Dedifferentiated amniotic fluid mesenchymal stem cell (primary cell): ENCODE measurements at regions not wholly inside any gene's neighbourhood (a gene's known extent, or its start where the extent isn't known, plus 50 kb on each side); places are given as distances from the start of the nearest gene placed in this dataset.
A peak's percentile ranks its signal among the peaks of the same experiment; 100 is the strongest.

ENCODE experiments used
- DNase-seq: peaks from one replicate; pipeline ENCODE4 v3.0.0-alpha.2; 2016; ENCODE audit errors: extremely low spot score

DNA sequence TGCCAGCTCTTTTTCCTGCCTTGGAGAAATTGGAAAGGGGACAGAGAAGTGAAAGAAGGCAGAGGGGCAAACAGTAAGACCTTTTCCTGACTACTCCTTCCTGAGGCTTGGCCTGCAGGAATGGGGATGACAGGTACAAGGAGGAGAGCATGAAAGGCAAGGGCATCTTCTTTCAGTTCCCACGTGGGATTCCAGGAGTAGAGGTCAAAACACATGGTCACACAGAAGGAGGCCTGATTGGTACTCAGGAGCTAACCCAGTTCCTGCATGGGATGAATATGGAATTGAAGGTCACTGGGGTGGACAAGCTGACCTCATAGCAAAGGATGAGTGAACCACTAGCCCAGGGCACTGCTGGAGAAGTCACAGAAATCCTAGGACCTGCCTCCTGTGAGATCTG, 112.5 kb upstream of the ZNF366 start:
- no peak for DNase-seq

DNA sequence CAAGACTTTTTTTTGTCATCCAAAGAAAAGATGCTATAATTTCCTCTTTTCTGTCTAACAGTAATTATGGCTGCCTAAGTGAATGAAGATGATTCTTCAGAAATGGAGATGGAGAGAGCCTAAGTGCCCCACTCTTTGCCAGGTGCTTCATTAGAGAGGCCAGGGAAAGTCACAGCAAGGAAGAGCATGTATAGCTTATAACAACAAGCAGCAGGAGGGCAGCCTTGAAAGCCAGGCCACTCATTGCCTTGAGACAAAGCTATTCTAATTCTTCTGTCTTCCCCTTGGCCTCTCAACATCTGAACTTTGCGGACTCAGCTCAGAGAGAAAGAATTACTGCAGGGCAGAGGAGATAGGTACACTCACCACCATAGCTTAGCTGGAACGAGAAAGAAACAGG, 112.0 kb upstream of the ZNF366 start:
- DNase-seq: no peak

DNA sequence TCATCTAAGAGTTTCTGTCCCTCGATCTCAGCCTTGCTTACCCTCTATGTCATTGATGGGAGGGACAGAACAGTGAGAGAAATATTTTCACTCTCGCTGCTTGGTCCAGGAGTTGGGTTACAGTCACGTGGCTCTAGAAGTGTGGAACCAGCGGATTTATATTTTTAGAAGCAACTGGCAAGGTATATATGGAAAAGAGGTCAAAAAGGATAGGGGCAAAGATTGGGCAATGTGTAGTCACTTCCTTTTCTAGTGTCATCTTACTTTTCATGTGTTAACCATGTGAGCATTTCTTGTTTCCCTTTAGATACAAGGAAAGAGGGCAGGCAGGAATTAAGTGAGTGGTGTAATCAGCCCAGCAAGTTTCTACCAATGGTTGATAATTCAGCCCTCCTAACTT, 111.5 kb upstream of the ZNF366 start:
- DNase-seq: no peak

DNA sequence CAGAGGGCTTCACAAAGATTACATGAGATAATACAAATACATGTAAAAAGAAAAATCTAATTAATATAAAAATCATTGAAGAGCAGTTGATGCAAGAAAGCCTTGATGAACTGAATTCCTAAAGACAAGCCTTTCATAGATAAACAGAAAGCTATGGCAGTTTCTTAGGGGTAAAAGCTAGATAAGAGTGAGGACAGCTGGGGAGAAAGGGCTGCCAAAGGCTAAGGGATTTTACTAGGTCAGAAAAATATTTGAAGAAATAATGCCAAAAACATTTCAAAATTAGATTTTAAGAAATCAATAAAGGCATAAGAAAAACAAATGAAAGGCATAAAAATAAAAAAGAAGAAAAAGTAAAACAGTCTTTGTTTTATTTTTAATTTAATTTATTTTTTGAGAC, 107.9 kb upstream of the ZNF366 start:
- no peak for DNase-seq

DNA sequence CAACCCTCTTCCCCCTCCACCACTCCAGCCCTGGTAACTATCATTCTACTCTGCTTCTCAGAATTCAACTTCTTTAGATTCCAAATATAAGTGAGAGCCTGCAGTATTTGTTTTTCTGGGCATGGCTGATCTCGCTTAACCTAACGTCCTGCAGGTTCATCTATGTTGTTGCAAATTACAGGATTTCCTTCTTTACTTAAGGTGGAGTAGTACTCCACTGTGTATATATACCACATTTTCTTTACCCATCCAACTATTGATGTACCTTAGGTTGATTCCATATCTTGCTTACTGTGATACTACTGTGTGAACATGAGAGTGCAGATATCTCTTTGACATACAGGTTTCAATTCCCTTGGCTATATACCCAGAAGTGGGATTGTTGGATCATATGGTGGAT, 106.3 kb upstream of the ZNF366 start:
- no peak for DNase-seq

DNA sequence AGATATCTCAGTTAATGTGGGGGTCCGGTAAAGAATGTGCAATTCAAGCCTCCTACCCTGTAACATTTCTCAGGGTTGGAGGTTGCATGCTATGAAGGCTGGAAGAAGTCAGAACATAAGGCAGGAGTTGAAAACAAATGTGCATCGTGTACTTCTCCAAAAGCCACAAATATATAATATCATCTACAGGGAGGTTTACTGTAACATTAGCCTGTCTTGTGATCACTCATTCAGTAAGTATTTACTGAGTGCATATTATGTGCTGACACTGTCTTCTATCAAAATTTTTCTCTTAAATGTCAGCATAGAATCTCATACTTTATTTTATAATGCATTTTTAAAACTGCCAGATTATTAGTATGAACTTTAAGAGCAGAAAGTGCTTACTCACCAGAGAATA, 105.6 kb upstream of the ZNF366 start:
- no peak for DNase-seq

DNA sequence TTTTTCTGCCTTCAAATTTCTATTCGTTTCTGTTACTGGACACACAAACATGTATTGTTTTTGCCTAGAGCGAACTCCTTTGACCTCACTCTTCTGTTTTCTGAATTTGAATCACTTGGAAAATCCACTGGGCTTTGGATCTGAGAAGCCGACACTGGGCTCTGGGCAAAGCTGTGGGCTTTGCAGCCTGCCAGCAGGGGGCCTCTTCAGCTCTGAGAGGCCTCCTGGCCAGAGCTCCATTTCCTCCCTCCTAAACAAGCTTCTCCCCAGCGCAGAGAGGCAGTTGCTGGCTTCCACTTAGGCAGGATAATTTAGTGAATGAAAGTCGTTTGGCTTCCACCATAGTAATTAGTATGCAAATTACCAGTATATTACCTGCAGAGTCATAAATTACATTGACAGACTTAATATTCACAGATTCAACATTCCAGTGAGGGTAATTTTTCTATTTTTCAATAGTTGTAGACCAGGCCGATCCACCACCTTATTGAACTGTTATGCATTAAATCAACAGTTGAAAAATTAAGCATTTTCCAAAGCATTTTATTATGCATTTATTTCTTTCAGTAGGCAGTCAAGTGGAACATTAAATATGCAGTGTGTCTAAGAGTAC, 104.0 kb upstream of the ZNF366 start:
- DNase-seq: peak; percentile 71

DNA sequence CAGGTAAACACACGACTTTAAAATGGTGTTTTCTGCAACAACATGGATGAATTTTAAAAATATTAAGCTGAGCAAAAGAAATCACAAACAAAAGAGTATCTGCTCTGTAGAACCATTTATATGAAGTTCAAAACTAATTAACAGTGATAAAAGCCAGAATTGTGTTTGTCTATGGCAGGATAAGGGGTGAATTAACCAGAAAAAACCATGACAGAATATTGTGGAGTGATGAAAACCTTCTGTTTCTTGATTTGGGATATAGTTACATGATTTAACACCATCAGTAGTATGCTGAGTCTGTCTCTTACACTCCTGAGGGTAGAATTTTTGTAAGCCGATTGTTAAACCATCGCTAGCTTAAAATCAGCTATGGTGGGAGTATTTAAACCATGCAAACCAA, 101.7 kb upstream of the ZNF366 start:
- DNase-seq: no peak

DNA sequence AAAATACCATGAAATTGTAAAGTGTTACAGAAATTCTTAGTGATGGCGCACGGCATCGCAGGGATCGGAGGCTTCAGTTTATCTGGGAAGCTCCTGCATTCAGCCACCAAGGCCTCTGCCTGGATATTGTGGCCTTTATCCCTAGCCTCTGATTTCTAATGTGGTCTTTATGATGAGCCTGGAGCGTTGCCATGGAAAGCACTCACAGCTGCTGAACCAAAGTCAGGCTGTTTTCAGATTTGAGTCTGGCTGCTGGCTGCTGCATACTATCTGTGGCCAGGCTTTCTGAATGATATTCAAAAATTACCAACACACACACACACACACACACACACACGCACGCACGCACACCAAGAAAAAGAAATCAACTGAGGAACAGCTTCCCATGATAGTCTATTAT, 101.1 kb upstream of the ZNF366 start:
- no peak for DNase-seq

DNA sequence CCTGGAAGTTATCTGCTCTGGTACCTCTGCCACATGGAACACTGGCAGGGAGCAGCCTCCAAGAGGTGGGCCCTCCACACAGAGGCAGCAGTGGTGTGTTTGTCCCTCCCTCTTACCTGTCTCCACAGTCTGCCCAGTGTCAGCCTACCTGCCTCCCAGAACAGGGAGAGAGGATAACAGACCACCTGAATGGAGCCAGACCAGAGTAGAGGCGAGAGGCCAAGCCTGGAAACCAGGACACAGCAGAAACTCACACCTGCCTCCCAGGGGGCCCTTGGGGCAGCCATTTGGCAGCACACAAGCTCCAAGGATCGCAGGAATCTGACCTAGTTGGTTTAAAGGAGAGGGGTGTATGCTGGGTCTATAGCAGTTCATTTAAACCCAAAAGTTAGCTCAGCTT, 100.2 kb upstream of the ZNF366 start:
- DNase-seq: no peak

DNA sequence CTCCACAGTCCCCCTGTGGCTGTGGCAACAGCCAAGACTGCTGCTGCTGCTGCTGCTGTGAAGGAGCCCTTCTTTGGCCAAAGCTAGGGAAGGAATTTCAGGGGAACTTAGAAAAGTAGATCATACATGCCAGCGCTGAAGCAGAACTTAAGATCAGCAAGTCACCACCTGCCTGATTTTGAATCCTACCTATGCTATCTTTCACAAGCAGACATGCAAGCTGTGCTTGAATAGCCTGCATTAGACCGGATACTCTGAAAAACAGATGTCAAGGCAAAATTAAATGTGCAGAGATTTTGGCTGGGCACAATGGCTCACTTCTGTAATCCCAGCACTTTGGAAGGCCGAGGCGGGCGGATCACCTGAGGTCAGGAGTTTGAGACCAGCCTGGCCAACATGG, 99.3 kb upstream of the ZNF366 start:
- DNase-seq: no peak

DNA sequence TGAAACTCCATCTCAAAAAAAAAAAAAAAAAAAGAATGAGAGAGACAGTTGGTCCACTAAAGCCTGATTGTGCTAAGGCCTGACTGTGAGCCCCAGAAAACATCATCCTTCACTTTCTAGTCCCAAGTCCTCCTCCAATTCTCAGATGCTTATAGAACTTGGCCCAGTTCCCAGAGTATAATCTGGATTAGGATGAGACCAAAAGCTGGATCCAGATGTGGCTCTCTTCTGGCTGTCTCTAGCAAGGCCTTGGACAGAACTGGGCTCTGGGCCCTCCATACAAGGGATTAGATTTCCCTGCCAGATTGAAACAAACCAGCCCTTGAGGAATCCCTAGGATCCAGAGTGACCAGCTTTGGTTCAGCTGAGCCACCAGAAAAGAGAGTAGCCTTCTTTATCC, 98.4 kb upstream of the ZNF366 start:
- DNase-seq: no peak

DNA sequence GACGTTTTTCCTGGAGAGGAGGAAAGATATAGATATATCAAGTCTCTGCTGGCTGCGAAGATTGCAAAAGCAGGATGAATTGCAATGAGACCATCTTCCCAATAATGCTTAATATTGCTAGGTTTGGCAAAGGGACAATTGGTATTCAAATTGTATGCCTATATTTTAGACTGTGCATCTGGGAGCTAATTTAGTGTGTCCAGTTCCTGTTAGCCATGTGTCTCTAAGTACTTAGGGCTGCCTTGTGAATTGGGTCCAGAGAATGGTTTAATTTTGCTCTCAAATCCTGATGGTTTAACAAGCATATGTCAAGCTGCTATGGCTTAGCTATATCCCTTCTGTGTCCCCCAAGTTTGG, 97.6 kb upstream of the ZNF366 start:
- no peak for DNase-seq

DNA sequence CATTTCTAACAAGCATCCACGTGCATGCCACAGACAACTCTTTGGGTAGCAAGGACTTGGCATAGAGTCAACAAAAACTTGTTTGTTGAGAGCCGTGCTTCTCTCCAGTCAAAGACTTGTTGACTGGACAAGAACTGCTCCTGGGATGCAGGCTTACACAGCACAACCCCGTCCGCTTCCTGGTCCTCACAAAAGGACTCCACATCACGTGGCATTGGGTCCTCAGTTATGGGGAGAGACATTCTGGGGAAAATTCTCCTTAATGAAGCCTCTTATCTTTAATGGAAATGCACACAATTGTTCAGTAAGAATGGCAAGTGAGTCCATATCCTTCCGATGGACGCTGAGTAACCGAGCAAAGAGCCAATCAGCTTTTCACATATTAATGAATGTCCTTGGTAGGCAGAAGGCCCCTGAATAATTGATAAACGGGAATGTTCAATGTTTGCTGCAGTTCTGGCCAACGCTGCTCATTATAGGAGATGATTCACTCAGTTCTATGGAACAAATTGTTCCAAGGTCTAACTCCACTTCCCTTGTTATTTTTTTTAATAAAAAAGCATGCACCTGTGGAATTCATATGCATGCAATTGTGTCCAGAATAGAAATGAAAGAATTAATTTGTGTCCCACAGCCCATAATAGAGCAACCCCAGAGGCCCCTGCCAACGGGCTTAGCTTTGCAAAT, 97.0 kb upstream of the ZNF366 start:
- no peak for DNase-seq

DNA sequence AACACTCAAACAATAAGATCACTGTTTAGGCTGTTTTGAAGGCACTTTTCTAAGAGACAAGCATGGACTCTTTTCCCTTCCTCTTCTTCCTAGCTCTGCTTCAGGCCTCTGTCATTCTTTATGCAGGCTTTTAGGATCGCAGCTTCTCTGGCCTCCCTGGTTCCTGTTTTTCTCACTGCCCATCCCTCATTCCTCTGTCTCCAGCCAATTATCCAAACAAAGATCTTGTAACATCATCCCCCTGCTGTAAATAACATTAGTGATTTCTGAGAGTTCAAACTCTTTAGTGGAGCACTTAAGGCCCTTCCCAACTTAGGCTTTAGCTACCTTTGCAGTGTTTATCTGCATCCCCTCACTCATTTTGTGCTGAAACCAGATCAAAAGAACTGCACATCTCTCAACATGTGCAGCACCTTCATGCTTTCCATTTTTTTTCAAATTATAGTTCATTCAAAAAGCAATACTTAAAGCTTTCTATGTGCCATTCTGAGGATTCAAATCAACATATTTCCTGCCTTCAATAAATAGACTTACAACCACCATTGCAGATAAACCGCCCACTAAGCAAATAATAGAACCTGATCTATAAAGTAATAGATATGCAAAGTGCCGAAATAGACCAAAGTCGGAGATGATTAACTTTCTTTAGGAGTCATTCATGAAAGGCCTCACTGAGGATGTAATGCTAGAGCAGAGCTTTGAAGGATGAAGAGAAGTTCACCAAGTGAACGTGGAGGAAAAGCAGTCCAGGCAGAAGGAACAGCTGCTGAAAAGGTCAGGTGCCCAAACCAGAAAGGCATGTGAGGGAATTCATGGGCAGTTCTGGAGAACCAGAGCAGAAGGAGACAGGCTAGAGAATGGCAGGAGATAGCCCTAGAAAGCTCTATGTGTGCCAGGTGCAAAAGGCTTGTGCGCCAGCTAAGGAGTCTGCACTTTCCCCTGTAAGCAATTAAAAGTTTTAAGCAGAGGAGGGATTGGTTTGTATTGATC, 95.8 kb upstream of the ZNF366 start:
- no peak for DNase-seq

DNA sequence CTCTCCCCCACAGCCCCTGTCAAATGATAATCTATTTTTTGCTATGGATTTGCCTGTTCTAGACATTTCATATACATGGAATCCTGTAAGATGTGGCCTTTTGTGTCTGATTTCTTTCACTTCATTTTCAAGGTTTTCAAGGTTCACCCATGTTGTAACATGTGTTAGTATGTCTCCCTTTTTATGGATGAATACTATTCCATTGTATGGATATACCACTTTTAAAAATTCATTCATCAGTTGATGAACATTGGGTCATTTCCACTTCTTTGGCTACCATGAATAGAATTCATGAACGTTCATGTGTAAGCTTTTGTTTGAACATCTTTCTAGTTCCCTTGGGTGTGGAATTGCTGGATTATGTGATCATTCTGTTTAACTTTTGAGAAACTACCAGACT, 94.7 kb upstream of the ZNF366 start:
- DNase-seq: no peak

DNA sequence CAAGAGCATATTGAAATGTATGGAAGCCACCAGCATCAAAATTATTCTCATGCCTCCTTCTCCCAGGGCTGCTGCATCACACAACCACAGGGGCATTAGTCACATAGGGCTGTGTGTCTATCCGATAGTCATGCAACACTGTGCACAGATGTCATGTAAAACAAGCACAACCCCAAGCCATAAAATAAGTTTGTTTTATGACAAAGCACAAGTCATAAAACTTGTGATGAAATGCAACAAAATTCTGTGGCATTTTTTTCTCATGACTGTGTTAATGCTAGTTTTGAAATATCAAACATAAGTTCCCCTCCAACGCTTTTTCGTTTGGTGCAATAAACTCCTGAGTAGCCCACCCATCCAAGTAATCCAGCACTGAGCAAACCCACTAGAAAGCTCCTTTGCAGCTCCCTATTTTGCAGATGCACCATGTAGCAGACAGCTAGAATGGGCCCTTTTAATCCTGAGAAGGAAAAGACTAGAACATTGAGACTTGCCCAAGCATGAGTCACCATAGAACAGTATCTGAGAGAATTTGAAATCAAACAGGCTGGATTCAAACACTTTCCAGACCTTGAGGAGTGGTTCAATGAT, 93.3 kb upstream of the ZNF366 start:
- DNase-seq: peak; percentile 82

DNA sequence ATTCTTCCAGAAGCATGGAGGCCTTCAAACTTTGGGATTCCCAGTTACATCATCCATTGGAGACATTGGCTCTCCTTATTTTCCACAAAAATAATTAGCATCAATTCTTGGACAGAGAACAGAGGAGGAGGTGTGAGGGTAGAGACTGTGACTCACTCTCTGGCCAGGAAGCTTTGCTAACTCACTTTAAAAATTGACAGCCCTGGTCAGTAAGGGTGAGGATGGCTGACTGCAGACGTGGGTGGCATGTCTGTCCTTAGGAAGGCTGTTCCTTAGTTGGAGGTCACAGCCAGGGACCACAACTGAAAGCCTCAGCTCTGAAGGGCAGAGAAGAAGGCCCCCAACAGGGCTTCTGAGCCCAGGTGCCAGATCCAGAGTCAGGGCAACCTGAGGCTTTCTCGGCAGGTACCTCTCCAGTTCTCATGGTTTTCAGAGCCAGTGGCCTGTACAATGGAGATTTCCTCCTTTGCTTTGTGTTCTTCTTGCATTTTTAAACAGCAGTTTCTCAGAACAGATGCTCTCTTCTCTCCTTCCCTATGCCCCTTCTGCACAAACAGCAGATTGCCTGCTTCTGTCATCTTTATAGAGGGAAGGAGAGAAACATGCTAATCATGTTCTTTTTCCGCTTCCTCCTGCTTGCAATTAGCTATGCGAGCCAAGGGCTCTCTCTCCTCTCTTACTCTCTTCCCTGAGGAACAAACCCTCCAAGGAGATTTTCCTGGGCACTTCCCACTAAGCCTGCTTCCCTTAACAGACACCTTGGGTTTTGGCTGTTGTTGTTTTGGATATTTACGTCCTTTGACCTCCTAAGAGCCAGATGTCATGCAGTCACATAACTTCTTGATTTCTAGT, 92.5 kb upstream of the ZNF366 start:
- no peak for DNase-seq

DNA sequence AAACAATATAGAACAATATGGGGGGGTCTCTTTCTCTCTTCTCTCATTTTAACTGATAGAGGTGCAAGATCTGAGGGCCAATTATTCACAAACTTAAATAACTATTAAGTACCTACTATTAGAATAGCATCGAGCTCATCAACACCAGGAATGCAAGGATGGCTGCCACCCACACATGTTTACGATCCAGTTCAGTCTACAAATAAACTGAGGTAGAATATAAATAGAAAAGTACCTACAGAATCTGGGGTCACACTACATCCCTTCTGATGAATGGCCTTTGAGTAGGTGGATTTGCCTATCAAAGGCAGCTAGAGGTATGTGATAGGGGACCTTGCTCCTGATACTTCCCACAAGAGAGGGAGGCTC, 91.8 kb upstream of the ZNF366 start:
- DNase-seq: no peak

DNA sequence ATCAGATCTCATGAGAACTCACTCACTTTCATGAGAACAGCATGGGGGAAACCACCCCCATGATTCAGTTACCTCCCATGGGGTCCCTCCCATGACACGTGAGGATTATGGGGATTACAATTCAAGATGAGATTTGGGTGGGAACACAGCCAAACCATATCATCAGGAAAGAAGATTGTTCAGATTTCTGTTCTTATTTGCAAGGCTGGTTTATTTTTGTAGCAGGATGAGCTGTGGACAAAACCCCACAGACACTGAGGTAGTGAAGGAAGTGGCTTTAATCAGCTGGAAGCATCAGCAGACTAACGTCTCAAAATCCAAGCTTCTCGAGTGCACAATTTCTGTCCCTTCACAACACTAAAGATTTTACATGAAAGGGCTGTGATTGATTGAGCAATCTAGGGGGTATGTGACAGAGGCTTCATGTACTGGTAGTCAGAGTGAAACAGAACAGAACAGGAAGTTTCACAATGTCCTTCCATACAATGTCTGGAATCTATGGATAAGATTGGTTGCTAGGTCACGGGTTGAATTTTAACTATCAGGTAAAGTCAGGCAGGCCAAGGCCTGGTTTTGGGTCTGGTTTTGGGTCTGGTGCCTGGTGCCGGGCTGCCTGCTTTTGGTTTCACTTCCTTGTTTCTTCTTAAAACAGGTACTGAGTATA, 91.3 kb upstream of the ZNF366 start:
- DNase-seq: peak; percentile 19

DNA sequence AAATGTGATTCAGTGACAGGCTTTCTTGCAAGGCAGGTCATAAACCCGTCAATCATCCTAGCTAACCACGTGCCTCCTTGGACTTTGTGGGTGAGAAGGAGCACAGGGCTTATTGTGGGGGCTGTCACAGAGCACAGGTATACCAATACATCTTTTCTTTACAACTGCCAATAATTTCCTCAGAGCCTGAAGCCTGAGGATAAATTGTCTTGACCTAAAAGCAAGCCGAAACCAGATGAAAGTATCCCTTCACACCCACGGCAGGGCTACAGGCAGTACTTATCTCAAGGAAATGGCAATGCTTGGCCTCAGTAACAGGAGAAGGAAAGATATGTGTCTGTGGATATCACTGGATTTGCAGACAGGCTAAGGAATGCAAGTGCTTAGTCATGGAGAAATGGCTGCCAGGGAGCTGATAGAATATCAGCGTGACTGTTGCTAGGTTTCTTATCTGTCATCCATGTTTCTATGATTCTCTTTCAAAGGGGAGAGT, 90.3 kb upstream of the ZNF366 start:
- DNase-seq: peak; percentile 88
